Common myeloid progenitor, CD34-positive (primary cell): ENCODE measurements at regions not wholly inside any gene's neighbourhood (a gene's known extent, or its start where the extent isn't known, plus 50 kb on each side); places are given as distances from the start of the nearest gene placed in this dataset.

Experiments
- CTCF ChIA-PET: fragments of 350-600 bp; sonication (Branson Sonifier 250); formaldehyde crosslinking; loops from one replicate; lab custom pipeline; 2021; ENCODE audit warnings: antibody characterized with exemption; lab: Charles Lee
- POLR2A ChIA-PET: fragments of 350-600 bp; sonication (Branson Sonifier 250); formaldehyde crosslinking; loops from one replicate; lab custom pipeline; 2021; ENCODE audit warnings: antibody characterized with exemption; lab: Charles Lee
- DNase-seq, 3 donors: peaks; one replicate each; pipeline versions ENCODE4 v3.0.0 to v3.0.0-alpha.2; 2013
- H3K27ac ChIP-seq, 2 experiments: 1 replicate in 1 of 2; 2 replicates in 1 of 2; pipeline ENCODE4 v1.7.0; 2013; ENCODE audit warnings: inconsistent platforms in 2 of 2, low read length in 2 of 2, mild to moderate bottlenecking in 2 of 2, low read depth in 1 of 2, moderate library complexity in 1 of 2; ENCODE audit not compliant: severe bottlenecking in 2 of 2, insufficient read depth in 1 of 2, poor library complexity in 1 of 2
- H3K27me3 ChIP-seq, 5 experiments: replicated peaks in 2 of 5; 1 replicate in 3 of 5; 2 replicates in 2 of 5; pipeline versions ENCODE4 v1.6.1 to v1.7.0; 2013; ENCODE audit warnings: low read length in 4 of 5, mild to moderate bottlenecking in 2 of 5, moderate library complexity in 2 of 5, inconsistent platforms in 1 of 5; ENCODE audit not compliant: insufficient read depth in 5 of 5, control insufficient read depth in 4 of 5
- H3K36me3 ChIP-seq, 4 experiments: 1 replicate in 2 of 4; 2 replicates in 2 of 4; pipeline versions ENCODE4 v1.6.1 to v1.7.0; 2013; ENCODE audit warnings: low read length in 3 of 4, control low read depth in 1 of 4, mild to moderate bottlenecking in 1 of 4; ENCODE audit not compliant: control insufficient read depth in 4 of 4, insufficient read depth in 4 of 4
- H3K4me1 ChIP-seq, 4 experiments: 1 replicate in 3 of 4; 2 replicates in 1 of 4; pipeline versions ENCODE4 v1.6.1 to v1.7.1; 2013; ENCODE audit warnings: low read length in 3 of 4, mild to moderate bottlenecking in 3 of 4, control low read depth in 1 of 4, inconsistent platforms in 1 of 4, moderate library complexity in 1 of 4; ENCODE audit not compliant: control insufficient read depth in 4 of 4, insufficient read depth in 4 of 4; ENCODE audit errors: control extremely low read depth in 1 of 4
- H3K4me3 ChIP-seq, 7 experiments: 1 replicate in 4 of 7; 2 replicates in 3 of 7; pipeline versions ENCODE4 v1.5.1 to v1.7.0; 2013; ENCODE audit warnings: mild to moderate bottlenecking in 7 of 7, low read length in 6 of 7, moderate library complexity in 6 of 7, inconsistent platforms in 2 of 7, low read depth in 2 of 7, control low read depth in 1 of 7; ENCODE audit not compliant: insufficient read depth in 4 of 7, control insufficient read depth in 1 of 7; ENCODE audit errors: extremely low read depth in 1 of 7
- H3K9me3 ChIP-seq, 5 experiments: 1 replicate in 4 of 5; 2 replicates in 1 of 5; pipeline versions ENCODE4 v1.6.1 to v1.7.1; 2013; ENCODE audit warnings: low read length in 4 of 5, mild to moderate bottlenecking in 2 of 5, inconsistent platforms in 1 of 5, low read depth in 1 of 5, moderate library complexity in 1 of 5; ENCODE audit not compliant: control insufficient read depth in 4 of 5, insufficient read depth in 2 of 5; ENCODE audit errors: control extremely low read depth in 1 of 5
- WGBS: methylation state at CpG from one replicate; pipeline ENCODE4 v1.1.5; 2013; ENCODE audit not compliant: insufficient coverage; 5-methylcytosine and 5-hydroxymethylcytosine counted together

- no peaks in the 10 kb centered on the region for H3K36me3 ChIP-seq
- 85% methylated on average over 12 of the region's 12 CpGs for WGBS
- H3K4me1 ChIP-seq: no peaks in the 10 kb centered on the region
- no peak overlapping the region for H3K27ac ChIP-seq
- ChIA-PET CTCF (no interaction called here), POLR2A (no interaction called here)
- H3K9me3 ChIP-seq: no peaks in the 10 kb centered on the region
- no peak overlapping the region for H3K4me3 ChIP-seq
- H3K27me3 ChIP-seq: no peaks in the 10 kb centered on the region
- no peak for DNase-seq
Observed at GRCh38 chr2:78779761-78780160, 245.7 kb upstream of the REG3G start.

GRCh38 chr2:78780256-78780655 lies 245.2 kb upstream of the REG3G start:
- H3K27ac ChIP-seq: no peak overlapping the region
- H3K27me3 ChIP-seq: no peaks in the 10 kb centered on the region
- CTCF ChIA-PET: interaction anchor here (0.6 kb wide), 1 partner anchor 178 kb away, joined by 4 read pairs; no protein-coding TSS in a partner anchor
- H3K36me3 ChIP-seq: no peaks in the 10 kb centered on the region
- H3K9me3 ChIP-seq: no peaks in the 10 kb centered on the region
- H3K4me3 ChIP-seq: peak overlapping the region in 1 of 7 experiments; percentile 16
- 40% methylated on average over 3 of the region's 5 CpGs for WGBS
- POLR2A ChIA-PET: no interaction called here
- no peaks in the 10 kb centered on the region for H3K4me1 ChIP-seq
- no peak for DNase-seq

GRCh38 chr2:78780864-78781583 lies 244.5 kb upstream of the REG3G start:
- Histone ChIP-seq H3K36me3 (no peaks in the 10 kb centered on the region), H3K9me3 (no peaks in the 10 kb centered on the region), H3K4me3 (no peak overlapping the region), H3K27ac (no peak overlapping the region), H3K27me3 (no peaks in the 10 kb centered on the region), H3K4me1 (no peaks in the 10 kb centered on the region)
- CTCF ChIA-PET: interaction anchor here (0.6 kb wide), 1 partner anchor 178 kb away, joined by 4 read pairs; no protein-coding TSS in a partner anchor
- POLR2A ChIA-PET: no interaction called here
- no peak for DNase-seq
- WGBS: 53% methylated on average over 3 of the region's 7 CpGs

GRCh38 chr2:78782196-78782595 lies 243.3 kb upstream of the REG3G start:
- no CpG with 5 or more reads among the region's 4 CpGs for WGBS
- Histone ChIP-seq H3K4me3 (no peak overlapping the region), H3K27ac (no peak overlapping the region), H3K9me3 (no peaks in the 10 kb centered on the region), H3K4me1 (no peaks in the 10 kb centered on the region), H3K27me3 (no peaks in the 10 kb centered on the region), H3K36me3 (no peaks in the 10 kb centered on the region)
- no peak for DNase-seq
- ChIA-PET POLR2A (no interaction called here), CTCF (no interaction called here)

GRCh38 chr2:78811955-78812610 lies 213.4 kb upstream of the REG3G start:
- H3K9me3 ChIP-seq: no peaks in the 10 kb centered on the region
- no peaks in the 10 kb centered on the region for H3K27me3 ChIP-seq
- CTCF ChIA-PET: no interaction called here
- no peak for DNase-seq
- WGBS: 88% methylated on average over 1 of the region's 3 CpGs
- H3K4me1 ChIP-seq: no peaks in the 10 kb centered on the region
- H3K27ac ChIP-seq: no peak overlapping the region
- POLR2A ChIA-PET: no interaction called here
- no peak overlapping the region for H3K4me3 ChIP-seq
- no peaks in the 10 kb centered on the region for H3K36me3 ChIP-seq

- POLR2A ChIA-PET: no interaction called here
- no peaks in the 10 kb centered on the region for H3K9me3 ChIP-seq
- 96% methylated on average over 8 of the region's 12 CpGs for WGBS
- H3K27me3 ChIP-seq: no peaks in the 10 kb centered on the region
- H3K4me3 ChIP-seq: no peak overlapping the region
- H3K36me3 ChIP-seq: no peaks in the 10 kb centered on the region
- no peak overlapping the region for H3K27ac ChIP-seq
- CTCF ChIA-PET: no interaction called here
- H3K4me1 ChIP-seq: no peaks in the 10 kb centered on the region
- no peak for DNase-seq
Observed at GRCh38 chr2:78814331-78814986, 211.0 kb upstream of the REG3G start.

GRCh38 chr2:78817430-78817829 lies 208.1 kb upstream of the REG3G start:
- CTCF ChIA-PET: no interaction called here
- Histone ChIP-seq H3K9me3 (no peaks in the 10 kb centered on the region), H3K4me3 (no peak overlapping the region), H3K4me1 (no peaks in the 10 kb centered on the region), H3K36me3 (no peaks in the 10 kb centered on the region), H3K27me3 (no peaks in the 10 kb centered on the region), H3K27ac (no peak overlapping the region)
- POLR2A ChIA-PET: no interaction called here
- 69% methylated on average over 4 of the region's 4 CpGs for WGBS
- no peak for DNase-seq
